IgD-negative memory B cell (primary cell): ENCODE measurements at regions not wholly inside any gene's neighbourhood (a gene's known extent, or its start where the extent isn't known, plus 50 kb on each side); places are given as distances from the start of the nearest gene placed in this dataset.
A peak's percentile ranks its signal among the peaks of the same experiment; 100 is the strongest.

Experiments
- H3K27ac Mint-ChIP-seq, 3 donors: one replicate each; pipeline ENCODE4 v1.8.0; 2020 to 2022; ENCODE audit warnings: mild to moderate bottlenecking in 3 of 3, mixed read lengths in 3 of 3, moderate library complexity in 1 of 3
- H3K27me3 Mint-ChIP-seq: one replicate; pipeline ENCODE4 v1.8.0; 2021; ENCODE audit warnings: mixed read lengths
- H3K36me3 Mint-ChIP-seq: one replicate; pipeline ENCODE4 v1.8.0; 2020; ENCODE audit warnings: mild to moderate bottlenecking, mixed read lengths
- H3K4me1 Mint-ChIP-seq, 3 donors: one replicate each; pipeline ENCODE4 v1.8.0; 2020 to 2022; ENCODE audit warnings: mixed read lengths in 3 of 3, mild to moderate bottlenecking in 1 of 3
- H3K4me3 Mint-ChIP-seq, 4 donors: one replicate each; pipeline ENCODE4 v1.8.0; 2020 to 2022; ENCODE audit warnings: mild to moderate bottlenecking in 4 of 4, mixed read lengths in 4 of 4, moderate library complexity in 3 of 4
- H3K9me3 Mint-ChIP-seq, 3 donors: one replicate each; pipeline ENCODE4 v1.8.0; 2020 to 2021; ENCODE audit warnings: mixed read lengths in 3 of 3, mild to moderate bottlenecking in 1 of 3

GRCh38 chr10:129344731-129345355 lies 122.2 kb upstream of the MGMT start:
- H3K27ac Mint-ChIP-seq = no peak overlapping the region
- no peaks in the 10 kb centered on the region for H3K9me3 Mint-ChIP-seq
- no peaks in the 10 kb centered on the region for H3K4me1 Mint-ChIP-seq
- H3K27me3 Mint-ChIP-seq = peaks cover 2% of the 10 kb centered on the region
- H3K4me3 Mint-ChIP-seq = no peak overlapping the region
- H3K36me3 Mint-ChIP-seq = no peaks in the 10 kb centered on the region

GRCh38 chr10:129345763-129346162 lies 121.3 kb upstream of the MGMT start:
- H3K36me3 Mint-ChIP-seq = no peaks in the 10 kb centered on the region
- no peaks in the 10 kb centered on the region for H3K4me1 Mint-ChIP-seq
- H3K9me3 Mint-ChIP-seq = no peaks in the 10 kb centered on the region
- H3K4me3 Mint-ChIP-seq = no peak overlapping the region
- H3K27me3 Mint-ChIP-seq = peaks cover 2% of the 10 kb centered on the region
- H3K27ac Mint-ChIP-seq = no peak overlapping the region

DNA sequence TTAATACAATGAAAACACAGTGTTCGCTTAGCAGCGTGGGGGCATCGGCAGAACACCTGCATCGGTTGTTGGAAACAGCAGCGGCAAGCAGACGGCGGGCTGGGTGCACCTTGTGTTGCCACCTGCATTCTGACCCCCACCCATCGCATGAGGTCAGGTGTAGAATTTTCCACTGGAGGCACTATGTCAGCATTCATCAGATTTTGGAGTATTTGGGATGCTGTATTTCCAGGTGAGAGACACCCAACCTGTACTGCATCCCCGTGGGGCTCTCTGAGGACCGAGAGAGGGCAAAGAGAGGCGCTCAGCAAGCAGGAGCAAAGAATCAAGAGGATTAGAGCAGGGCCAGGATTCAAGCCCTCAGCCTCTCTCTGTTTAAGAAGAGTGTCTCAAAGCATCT lies 116.4 kb upstream of the MGMT start:
- no peak overlapping the region for H3K4me3 Mint-ChIP-seq
- H3K9me3 Mint-ChIP-seq = peaks cover 0 to 4% (median 0%) of the 10 kb centered on the region in 3 donors
- peaks cover 2% of the 10 kb centered on the region for H3K27me3 Mint-ChIP-seq
- H3K4me1 Mint-ChIP-seq = no peaks in the 10 kb centered on the region
- no peak overlapping the region for H3K27ac Mint-ChIP-seq
- no peaks in the 10 kb centered on the region for H3K36me3 Mint-ChIP-seq

DNA sequence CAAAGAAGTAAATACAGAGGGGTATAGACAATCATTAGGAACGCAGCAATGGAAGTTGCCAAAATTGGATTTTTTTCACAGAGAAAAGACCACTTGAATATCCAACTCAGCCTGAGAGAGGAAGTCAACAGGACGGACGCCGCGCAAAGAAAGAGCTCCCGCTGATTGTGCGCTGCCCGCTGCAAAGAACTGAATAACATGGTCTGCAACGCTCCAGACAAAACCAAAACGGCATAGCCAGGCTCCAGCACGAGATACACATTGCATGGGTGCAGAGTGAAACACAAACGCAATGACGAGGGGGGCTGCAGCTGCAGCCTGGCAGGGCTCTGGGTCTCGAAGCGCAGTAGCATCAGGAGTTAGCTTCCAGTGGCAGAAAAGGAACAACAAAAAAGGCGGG lies 113.9 kb upstream of the MGMT start:
- H3K4me1 Mint-ChIP-seq = no peaks in the 10 kb centered on the region
- peak overlapping the region in 1 of 3 donors; percentile 91 for H3K27ac Mint-ChIP-seq
- peaks cover 2 to 12% (median 9%) of the 10 kb centered on the region in 3 donors for H3K9me3 Mint-ChIP-seq
- H3K36me3 Mint-ChIP-seq = no peaks in the 10 kb centered on the region
- peak overlapping the region in 2 of 4 donors; percentile 2 to 12 for H3K4me3 Mint-ChIP-seq
- peaks cover 2% of the 10 kb centered on the region for H3K27me3 Mint-ChIP-seq

DNA sequence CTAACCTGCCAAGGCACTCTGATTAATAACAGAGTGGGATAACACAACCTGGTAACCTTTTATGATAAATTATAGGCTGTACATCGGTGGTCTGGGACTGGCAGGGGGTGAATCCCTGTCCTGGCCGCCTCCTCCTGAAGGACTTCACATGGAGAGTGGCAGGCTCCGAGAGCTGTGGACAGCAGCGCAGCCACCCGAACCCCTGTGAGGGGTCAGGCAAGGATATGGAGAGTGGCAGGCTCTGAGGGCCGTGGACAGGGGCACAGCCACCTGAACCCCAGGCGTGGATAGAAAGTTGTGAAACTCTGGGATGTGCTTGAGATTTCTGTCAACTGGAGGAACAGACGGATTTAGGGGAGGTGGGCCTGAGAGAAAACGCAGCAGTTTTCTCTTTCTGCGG lies 107.0 kb upstream of the MGMT start:
- H3K9me3 Mint-ChIP-seq = peaks cover 2 to 12% (median 7%) of the 10 kb centered on the region in 3 donors
- no peak overlapping the region for H3K27ac Mint-ChIP-seq
- no peak overlapping the region for H3K4me3 Mint-ChIP-seq
- no peaks in the 10 kb centered on the region for H3K4me1 Mint-ChIP-seq
- H3K36me3 Mint-ChIP-seq = no peaks in the 10 kb centered on the region
- H3K27me3 Mint-ChIP-seq = peaks cover 9% of the 10 kb centered on the region

GRCh38 chr10:129361676-129362376 lies 105.2 kb upstream of the MGMT start:
- no peak overlapping the region for H3K27ac Mint-ChIP-seq
- H3K4me3 Mint-ChIP-seq = no peak overlapping the region
- H3K9me3 Mint-ChIP-seq = peaks cover 0 to 5% (median 4%) of the 10 kb centered on the region in 3 donors
- peaks cover 1% of the 10 kb centered on the region for H3K36me3 Mint-ChIP-seq
- H3K27me3 Mint-ChIP-seq = peaks cover 9% of the 10 kb centered on the region
- no peaks in the 10 kb centered on the region for H3K4me1 Mint-ChIP-seq

- peaks cover 0 to 2% (median 0%) of the 10 kb centered on the region in 3 donors for H3K9me3 Mint-ChIP-seq
- peaks cover 1% of the 10 kb centered on the region for H3K36me3 Mint-ChIP-seq
- no peak overlapping the region for H3K4me3 Mint-ChIP-seq
- no peaks in the 10 kb centered on the region for H3K4me1 Mint-ChIP-seq
- no peak overlapping the region for H3K27ac Mint-ChIP-seq
- peaks cover 11% of the 10 kb centered on the region for H3K27me3 Mint-ChIP-seq
These were observed 102.1 kb upstream of the MGMT start for GRCh38 chr10:129364949-129365348.

DNA sequence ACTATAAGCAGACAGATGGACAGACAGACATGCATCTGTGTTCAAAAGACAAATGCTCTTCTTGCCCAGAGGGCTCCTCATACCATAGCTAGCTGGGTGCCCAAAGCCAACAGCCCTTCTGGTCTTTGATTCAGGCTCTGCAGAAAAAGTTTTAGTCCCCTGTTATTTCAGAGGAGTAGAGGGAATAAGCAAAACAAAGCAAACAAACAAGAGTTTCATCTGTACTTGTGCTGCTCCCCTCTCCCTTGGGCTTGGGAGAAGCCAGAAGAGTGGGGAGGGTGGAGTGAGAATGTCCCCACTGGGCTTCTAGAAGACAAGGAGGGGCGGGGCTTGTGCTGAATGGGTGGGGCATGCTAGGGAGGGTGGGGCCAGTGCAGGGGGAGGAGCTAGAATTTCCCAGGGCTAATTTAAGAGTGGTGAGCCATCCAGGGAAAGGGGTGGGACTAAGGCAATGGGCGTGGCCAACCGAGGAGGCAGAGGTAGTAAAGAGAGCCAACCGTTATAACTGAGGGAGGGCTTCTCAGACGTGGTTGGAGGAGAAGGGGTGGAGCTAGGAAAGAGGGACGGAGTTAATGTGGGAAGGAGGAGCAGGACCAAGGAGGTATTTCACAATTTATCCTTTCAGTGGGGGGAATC lies 101.2 kb upstream of the MGMT start:
- Mint-ChIP-seq H3K4me1 (no peaks in the 10 kb centered on the region), H3K4me3 (peak overlapping the region in 1 of 4 donors; percentile 51), H3K27me3 (peaks cover 5% of the 10 kb centered on the region), H3K9me3 (peaks cover 0 to 2% (median 0%) of the 10 kb centered on the region in 3 donors), H3K36me3 (peaks cover 1% of the 10 kb centered on the region), H3K27ac (no peak overlapping the region)

DNA sequence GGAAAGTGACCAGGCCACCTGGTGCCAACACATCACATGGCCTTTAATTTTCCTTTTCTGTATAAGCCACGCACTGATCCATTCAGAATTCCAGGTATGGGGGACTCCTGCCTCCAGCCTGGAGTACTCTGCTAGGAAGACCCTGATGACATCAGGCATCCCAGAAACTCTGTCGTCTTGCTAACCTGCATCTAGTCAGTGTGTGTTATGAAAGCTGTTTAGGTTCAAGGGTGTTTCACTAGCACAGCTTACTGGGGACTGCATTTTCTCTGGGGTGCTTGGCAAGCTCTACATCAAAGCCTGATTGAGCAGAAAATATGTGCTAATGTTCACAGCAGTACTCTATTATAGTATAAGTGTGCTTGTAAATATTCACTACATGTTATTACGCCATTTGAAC lies 100.6 kb upstream of the MGMT start:
- Mint-ChIP-seq H3K36me3 (peaks cover 1% of the 10 kb centered on the region), H3K9me3 (peaks cover 0 to 2% (median 0%) of the 10 kb centered on the region in 3 donors), H3K27me3 (peaks cover 5% of the 10 kb centered on the region), H3K27ac (no peak overlapping the region), H3K4me3 (no peak overlapping the region), H3K4me1 (no peaks in the 10 kb centered on the region)

GRCh38 chr10:129369566-129369965 lies 97.5 kb upstream of the MGMT start:
- Mint-ChIP-seq H3K9me3 (no peaks in the 10 kb centered on the region), H3K27ac (no peak overlapping the region), H3K4me3 (no peak overlapping the region), H3K36me3 (peaks cover 3% of the 10 kb centered on the region), H3K4me1 (no peaks in the 10 kb centered on the region), H3K27me3 (peaks cover 7% of the 10 kb centered on the region)

GRCh38 chr10:129371541-129371940 lies 95.5 kb upstream of the MGMT start:
- no peaks in the 10 kb centered on the region for H3K4me1 Mint-ChIP-seq
- no peak overlapping the region for H3K4me3 Mint-ChIP-seq
- peaks cover 7% of the 10 kb centered on the region for H3K27me3 Mint-ChIP-seq
- H3K27ac Mint-ChIP-seq = no peak overlapping the region
- H3K9me3 Mint-ChIP-seq = no peaks in the 10 kb centered on the region
- peaks cover 1% of the 10 kb centered on the region for H3K36me3 Mint-ChIP-seq

- H3K4me3 Mint-ChIP-seq = peak overlapping the region in 1 of 4 donors; percentile 5
- peaks cover 7% of the 10 kb centered on the region for H3K27me3 Mint-ChIP-seq
- H3K4me1 Mint-ChIP-seq = no peaks in the 10 kb centered on the region
- peaks cover 1% of the 10 kb centered on the region for H3K36me3 Mint-ChIP-seq
- H3K9me3 Mint-ChIP-seq = no peaks in the 10 kb centered on the region
- H3K27ac Mint-ChIP-seq = no peak overlapping the region
These were observed 94.9 kb upstream of the MGMT start for GRCh38 chr10:129372172-129372571.

DNA sequence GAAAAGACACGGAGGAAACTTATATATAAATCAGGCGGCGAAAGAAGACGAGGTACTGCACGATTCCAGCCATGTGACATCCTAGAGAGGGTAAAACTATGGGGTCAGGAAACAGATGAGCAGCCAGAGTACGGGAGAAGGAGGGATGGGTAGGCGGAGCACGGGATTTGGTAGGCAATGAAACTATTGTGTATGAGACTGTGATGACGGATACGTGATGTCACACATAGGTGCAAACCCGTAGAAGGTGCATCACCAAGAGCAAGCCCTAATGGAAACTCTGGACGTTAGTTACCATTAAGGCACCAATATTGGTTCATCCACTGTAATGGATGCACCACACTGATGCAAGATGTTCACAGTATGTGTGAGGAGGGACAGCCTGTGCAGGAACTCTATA lies 93.8 kb upstream of the MGMT start:
- Mint-ChIP-seq H3K27me3 (peaks cover 7% of the 10 kb centered on the region), H3K4me1 (no peaks in the 10 kb centered on the region), H3K9me3 (no peaks in the 10 kb centered on the region)

DNA sequence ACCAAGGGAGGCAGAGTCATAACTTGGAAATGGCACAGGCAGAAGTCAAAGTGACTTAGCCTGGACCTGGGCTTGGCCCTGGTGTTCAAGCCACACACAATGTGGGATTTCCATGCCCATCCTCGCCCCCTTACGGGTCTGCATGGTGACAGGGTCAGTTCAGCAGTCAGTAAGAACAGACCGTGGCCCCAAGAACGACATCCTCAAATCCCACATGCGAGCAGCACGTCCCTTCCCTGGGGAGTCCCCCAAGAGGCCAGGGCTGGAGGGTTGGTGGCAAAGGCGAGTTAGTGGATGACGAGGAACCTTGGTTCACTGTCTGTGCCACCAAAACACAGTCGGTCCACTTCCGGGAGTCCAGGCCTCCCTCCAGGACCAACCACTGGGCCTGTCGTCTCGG lies 93.3 kb upstream of the MGMT start:
- Mint-ChIP-seq H3K36me3 (peaks cover 1% of the 10 kb centered on the region), H3K4me3 (no peak overlapping the region), H3K4me1 (no peaks in the 10 kb centered on the region), H3K9me3 (no peaks in the 10 kb centered on the region), H3K27me3 (peaks cover 5% of the 10 kb centered on the region), H3K27ac (no peak overlapping the region)

More for the DNA sequence above, 93.8 kb upstream of the MGMT start:
- H3K36me3 Mint-ChIP-seq = peaks cover 1% of the 10 kb centered on the region
- H3K4me3 Mint-ChIP-seq = no peak overlapping the region
- no peak overlapping the region for H3K27ac Mint-ChIP-seq

GRCh38 chr10:129375171-129375570 lies 91.9 kb upstream of the MGMT start:
- Mint-ChIP-seq H3K27ac (no peak overlapping the region), H3K27me3 (peaks cover 4% of the 10 kb centered on the region), H3K4me1 (no peaks in the 10 kb centered on the region), H3K36me3 (peaks cover 1% of the 10 kb centered on the region), H3K4me3 (no peak overlapping the region), H3K9me3 (no peaks in the 10 kb centered on the region)

- Mint-ChIP-seq H3K9me3 (no peaks in the 10 kb centered on the region), H3K36me3 (peaks cover 1% of the 10 kb centered on the region), H3K27me3 (peaks cover 4% of the 10 kb centered on the region), H3K27ac (no peak overlapping the region), H3K4me3 (no peak overlapping the region), H3K4me1 (no peaks in the 10 kb centered on the region)
These were observed 91.1 kb upstream of the MGMT start for GRCh38 chr10:129375912-129376311.
